AG08396 (cell line): ENCODE measurements at regions not wholly inside any gene's neighbourhood (a gene's known extent, or its start where the extent isn't known, plus 50 kb on each side); places are given as distances from the start of the nearest gene placed in this dataset.

ENCODE experiments used
- DNase-seq: peaks from one replicate; pipeline ENCODE4 v3.0.0; 2012; ENCODE audit warnings: low spot score, mixed read lengths

DNA sequence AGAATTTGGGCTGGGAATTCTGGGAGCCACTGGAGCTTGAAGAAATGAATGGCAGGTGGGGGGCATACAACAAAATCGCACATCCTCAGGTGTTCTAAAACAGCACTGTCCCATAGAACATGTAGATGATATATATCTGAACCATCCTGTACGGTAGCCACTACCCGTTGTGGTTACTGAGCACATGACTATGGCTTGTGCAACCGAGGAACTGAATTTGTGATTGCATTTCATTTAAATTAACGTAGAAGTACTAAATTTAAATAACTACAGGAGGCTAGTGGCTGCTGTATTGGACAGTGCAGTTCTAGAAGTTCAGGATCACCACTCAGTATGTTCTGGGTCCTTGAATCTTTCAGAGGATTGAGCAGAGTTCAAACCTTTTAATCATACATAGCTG is 172.4 kb downstream of the PHETA1 start:
- no peak for DNase-seq

DNA sequence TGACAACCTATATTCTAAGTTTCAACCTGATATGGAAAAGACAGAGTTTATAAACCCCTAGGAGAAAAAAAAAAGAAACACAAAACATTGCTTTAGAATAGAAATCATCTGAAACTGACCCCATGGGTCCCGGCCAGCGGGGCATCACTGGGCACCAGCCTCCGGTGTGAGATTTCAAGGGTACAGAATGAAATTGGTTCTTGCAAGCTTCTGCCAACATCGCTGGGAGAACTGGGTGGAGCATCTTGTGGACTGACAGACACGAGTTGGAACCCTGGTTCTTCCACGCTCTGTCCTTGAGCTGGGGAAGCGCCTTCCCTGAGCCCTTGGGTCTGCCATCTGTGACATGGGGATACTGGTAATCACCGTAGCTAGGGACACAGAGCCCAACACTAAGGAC is 173.6 kb downstream of the PHETA1 start:
- no peak for DNase-seq

DNA sequence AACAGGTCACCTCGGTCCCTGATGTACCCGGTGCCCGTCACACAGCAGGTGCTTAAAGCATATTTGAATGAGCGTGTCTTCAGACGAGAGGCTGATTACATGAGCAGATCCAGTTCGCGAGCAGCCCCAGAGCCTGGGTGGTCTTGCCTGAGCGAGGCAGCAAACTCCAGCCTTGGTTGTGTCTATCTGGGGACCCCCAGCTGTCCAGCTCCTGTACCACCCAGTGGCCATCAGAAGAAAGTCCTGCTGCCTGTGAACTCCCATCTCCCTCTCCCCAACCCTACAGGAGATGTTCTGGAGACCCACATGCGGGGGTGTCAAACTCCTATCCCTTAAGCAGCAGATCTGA is 174.2 kb downstream of the PHETA1 start:
- no peak for DNase-seq

DNA sequence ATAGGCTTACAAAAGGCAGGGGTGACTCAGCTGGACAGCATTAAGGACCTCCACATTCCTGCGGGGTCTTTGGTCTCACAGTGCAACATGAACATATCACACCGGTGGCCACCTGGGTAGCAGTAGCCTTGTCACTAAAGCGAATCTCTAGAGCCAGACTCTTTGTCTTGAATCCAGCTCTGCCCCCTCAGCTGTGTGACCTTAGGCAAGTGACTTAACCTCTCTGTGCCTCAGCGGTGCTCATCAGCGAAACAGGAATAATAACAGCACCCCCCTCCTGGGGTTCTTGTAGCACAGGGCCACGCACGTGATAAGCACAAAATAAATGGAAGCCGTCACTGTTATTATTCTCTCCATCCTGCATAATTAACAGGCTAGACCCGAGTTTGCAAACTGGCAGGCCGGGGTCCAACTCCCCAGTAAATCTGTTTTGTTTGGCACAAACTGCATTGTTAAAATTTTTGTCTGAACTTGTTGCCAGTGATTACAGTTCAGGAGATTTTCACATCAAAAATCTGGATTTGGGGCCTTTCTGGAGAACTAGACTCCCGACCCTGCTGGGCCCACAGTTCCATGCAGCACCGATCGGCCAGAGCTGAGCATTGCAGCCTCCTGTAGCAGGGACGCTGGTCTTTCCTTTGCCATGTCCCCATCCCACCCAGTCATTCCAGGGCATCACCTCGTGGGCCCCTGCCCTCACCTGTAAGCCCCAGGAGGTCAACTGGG is 174.8 kb downstream of the PHETA1 start:
- no peak for DNase-seq

DNA sequence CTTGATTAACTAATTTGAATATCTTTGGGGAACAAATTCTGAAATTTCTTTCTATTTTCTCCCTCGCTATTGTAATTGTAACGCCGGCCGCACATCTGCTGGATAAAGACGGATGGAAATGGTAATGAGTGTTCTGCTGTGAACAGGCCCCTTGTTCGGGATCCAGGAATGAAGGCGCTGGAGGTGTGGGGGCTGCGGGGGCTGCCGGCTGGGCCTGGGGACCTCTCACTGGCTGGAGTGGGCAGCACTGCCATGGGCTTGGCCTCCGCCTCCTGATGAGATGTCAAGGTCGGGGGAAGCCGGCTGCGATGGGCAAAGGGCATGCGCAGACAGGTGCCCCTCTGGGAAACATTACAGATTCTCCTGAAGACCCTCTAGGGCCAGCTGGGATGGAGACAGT is 175.4 kb downstream of the PHETA1 start:
- DNase-seq, result no peak

DNA sequence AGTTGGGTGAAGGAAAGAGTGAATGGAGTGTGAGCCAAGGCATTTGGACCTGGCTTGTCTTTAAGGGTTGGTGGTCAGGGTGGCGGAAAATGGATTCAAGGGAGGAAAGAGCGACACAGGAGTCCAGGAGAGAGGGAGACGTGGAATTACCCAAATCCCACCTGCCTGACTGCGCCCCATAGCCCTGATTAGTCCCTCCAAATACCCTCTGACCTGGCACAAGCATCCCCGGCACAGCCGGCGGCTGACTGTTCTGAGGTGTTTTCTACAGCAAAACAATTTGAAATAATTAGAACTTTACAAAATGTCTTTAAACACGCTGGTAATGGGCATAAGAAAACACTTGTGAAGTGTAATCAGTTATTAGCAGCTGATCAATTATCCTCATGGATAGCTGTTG is 175.8 kb downstream of the PHETA1 start:
- no peak for DNase-seq

DNA sequence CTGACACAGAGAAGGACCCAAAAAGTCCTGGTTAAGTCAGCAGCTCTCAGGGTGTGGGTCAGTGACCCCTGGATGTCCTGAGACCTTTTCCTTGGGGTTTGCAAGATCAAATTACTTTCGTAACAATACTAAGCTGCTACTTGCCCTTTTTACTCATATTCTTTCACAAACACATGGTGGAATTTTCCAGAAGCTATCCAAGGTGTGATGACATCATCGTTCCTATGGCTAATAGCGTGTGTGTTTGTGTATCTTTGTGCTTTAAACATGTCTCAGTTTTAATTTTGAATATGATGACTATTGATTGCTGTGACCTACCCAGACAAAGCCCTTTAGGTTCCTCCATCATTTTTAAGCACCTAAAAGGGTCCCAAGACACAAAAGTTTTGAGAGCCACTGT is 176.2 kb downstream of the PHETA1 start:
- no peak for DNase-seq

DNA sequence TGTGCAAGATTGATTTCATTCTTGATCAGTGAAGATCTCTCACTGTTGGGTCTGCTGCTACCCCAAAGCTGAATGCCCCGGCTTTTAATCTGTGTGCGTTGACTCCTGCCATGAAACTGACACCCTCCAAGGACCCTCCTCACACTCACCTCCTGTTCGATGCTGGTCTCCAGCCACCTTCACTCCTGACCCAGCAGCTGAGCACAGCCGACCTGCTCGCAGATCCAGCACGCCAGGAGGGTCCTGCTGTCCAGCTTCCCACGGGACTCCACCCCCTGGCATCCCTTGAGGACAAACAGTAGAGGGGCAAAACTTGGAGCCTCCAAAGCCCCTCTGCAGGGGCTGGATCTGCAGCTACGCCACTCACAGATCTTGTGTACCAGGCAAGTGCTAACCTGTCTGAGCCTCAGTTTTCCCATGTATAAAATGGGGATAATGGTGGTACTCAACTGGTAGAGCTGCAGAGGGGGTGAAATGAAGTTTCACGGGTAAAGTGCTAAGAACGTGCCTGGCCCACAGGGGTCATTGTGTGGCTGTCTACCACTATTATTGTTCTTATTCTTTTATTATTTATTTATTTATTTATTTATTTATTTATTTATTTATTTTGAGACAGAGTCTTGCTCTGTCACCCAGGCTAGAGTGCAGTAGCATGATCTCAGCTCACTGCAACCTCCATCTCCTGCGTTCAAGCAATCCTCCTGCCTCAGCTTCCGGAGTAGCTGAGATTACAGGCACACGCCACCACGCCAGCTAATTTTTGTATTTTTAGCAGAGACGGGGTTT is 178.0 kb downstream of the PHETA1 start:
- DNase-seq, result no peak

DNA sequence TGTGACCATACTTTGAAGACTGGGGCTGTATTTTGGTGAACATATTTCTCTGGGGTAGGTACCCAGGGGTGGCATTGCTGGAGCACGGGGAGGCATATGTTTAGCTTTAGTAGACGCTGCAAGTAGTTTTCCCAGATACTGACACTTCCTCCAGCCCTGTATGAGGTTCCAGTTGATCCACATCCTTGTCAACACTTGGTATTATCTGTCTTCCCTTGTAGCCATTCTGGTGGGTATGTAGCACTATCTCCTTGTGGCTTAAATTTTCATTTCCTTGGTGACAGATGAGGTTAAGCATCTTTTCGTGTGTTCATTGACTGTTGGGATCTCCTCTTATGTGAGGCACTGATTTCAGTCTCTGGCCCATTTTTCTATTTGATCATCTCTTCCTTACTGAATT is 179.1 kb downstream of the PHETA1 start:
- DNase-seq, result no peak

DNA sequence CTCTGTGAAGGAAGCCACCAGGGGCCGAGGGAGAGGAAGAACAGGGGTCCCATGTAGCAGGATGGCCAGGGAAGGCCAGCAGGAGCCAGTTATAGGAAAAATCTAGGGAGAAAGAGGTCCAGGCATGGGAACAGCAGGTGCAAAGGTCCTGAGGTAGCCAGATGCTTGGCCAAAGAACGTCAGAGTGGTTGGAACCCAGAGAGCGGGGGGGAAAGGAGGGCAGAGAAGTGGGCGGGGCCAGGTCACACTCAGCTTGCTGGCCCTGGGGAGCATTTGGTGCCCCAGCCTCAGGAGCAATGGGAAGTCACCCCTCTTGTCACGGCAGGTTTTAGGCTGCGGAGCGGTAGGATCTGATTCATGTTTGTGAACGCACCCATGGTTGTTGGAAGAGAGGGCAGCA is 180.5 kb downstream of the PHETA1 start:
- no peak for DNase-seq

DNA sequence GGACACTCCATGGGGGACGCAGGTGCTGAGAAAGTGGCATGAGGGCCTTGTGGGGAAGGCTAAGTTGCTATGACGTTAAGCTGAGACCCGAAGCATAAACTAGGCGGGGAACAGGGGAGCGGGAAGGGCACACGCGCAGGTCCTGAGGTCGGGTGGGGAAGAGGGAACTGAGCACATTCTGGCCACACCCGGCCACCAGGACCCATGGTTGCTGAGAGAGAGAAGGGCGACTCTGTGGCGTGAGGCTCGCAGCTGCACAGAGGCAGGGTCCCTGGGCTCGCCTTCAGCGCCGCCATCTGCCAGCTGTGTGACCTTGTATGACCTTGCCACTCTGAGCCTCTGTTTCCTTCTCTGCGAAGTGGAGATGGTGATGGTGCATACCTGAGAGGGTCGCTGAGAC is 182.5 kb downstream of the PHETA1 start:
- no peak for DNase-seq

DNA sequence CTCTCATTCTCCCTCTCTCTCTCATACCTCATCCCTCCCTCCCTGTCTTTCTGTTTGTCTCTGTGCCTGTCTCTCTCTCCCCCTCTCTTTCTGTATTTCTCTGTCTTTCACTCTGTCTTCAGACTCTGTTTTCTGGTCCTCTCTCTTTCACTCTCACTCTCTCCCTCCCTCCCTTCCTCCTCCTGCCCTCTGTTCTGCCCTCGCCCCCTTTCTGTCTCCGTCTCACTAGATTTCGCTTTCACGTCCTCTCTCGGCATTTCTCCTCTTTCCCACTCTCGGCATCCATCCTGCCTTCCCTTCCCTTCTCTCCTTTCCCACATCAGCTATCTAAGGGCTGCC is 183.0 kb downstream of the PHETA1 start:
- no peak for DNase-seq

DNA sequence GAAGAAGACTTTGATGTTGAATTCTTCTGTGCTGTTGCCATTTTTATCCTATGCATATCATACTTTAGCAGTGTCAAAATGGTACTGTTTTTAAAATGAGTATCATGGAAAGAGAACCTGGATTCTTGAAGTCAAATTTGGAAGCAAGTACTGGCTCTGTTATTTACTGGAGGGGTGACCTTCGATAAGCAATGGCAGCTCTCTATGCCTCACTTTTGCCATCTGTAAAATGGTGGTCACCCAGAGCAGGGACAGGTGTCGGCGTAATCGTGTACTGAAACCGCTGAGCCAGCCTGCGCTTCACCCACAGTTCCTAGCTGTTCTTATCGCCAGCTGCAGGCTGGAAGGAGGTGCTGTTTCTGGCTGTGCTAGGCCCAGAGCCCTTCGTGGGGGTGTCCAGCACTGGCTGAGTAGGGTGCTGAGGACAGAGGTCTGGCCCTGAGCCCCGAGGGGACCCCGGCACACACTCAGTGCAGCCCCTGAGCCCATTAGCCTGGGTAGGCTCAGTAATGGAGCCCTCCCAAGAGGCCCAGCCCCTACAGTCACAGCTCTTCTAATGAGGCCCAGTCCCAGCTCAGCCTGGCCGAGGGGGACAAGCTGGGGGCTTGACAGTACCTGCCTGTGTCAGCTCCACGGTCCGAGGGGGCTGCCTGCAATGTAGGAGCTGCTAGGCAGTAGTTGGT is 183.5 kb downstream of the PHETA1 start:
- DNase-seq, result no peak

DNA sequence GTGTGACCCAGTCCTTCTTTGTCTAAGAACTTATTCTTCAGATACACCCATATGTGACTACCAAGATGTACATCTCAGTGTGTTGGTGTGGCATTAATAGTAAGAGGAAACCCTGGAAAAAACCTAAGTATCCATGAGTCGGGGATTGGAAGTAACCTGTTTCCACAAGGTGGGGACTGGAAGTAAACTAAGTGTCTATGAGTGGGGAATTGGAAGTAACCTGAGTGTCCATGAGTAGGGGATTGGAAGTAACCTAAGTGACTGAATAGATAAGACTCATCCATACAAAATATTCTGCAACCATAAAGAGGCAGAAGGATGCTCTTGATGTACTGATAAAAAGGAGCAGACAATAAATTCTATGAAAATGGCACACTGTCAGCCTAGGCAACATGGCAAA is 184.7 kb downstream of the PHETA1 start:
- DNase-seq, result no peak

DNA sequence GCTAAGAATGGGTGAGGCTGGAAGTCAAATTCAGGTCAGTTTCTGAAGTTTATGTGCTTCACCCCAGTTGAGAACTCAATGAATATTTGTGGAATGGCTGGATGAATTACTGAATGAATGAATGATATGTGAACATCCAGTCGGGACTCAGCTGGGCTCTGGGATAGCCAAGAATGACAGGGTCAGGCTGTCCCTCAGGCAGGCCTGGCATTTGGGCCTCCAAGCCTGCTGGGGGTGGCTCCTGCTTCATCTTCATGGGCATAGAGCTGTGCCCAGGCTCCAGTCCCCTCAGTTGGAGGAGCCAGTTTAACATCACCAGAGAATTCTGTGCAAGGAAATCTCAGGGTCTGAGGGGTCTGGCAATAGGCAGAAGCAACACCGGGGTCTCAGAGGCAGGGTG is 185.8 kb downstream of the PHETA1 start:
- no peak for DNase-seq

DNA sequence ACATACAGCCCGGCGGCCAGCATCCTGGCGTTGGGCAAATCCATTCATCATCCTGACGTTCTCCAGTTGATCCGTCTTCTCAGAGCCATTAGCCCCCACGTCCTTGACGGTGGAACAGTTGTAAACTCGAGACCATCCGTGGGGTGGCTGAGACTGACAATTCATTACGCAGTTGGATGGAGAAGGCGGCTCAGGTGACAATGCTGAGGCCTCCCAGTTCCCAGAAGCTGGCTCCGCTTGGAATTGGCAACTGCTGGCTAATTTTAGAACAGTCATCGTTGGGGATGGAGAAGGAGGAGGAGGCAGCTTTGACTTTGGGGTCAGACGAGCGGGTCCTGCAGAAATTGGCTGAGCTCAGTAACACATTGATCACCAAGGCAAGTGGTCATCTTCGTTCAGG is 186.5 kb downstream of the PHETA1 start:
- no peak for DNase-seq

DNA sequence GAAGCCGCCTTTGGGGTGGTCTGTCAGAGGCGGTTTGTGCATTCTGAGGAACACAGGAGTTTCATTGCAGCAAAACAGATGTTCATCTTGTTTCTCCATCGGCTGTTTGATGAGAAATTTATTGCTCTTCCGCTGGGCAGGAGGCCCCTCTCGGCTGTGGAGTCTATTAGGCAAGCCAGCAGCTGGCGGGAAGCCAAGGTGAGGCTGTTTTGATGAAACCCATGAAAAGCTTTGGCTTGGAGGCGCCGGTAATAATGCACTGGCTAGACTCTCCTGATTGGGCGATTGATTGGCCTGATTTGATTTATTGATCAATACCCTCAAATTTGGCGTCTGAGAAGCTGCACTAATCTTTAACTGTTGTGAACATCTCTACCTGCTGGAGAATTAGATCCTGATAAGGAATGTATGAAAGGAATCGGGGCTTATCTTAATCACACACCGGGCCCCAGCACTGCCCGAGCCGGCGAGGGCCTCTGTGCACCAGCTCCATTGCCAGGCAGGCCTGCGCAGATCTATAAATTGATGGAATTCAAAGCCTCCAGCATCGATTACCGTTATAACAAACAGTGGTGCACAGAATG is 187.7 kb downstream of the PHETA1 start:
- DNase-seq, result no peak

DNA sequence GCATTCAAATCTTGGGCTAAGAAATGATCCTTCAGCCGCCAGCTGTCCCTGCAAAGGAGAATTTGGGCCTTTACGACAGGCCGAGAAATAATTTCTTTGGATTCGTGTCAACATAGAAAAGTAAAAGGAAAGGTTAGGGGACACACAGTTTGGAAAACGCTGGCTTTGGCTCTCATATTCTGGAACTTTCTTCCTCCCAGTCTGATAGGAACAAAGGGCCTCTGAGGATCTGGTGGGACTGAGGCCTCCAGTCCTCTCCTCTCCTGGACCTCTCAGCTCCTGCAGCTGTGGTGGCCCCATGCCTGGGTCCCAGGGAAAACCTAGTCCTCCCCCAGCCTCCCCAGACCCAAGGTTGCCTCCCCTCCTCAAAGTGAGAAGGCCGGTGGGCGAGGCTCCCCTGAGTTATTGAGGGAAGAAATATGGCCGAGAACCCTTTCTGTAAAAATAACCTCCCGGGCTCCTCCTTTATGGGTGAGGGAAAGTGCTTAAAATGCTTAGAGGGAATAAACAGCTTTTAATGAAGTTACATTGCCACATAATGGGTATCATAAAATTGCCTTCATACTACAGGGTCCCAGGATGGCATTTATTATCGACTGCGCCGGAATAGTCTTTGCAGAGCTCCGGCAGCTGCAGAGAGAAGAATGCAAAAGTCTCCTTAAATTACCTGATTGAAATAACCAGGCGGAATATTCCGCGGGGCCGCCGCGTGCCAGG is 188.3 kb downstream of the PHETA1 start:
- DNase-seq, result no peak

DNA sequence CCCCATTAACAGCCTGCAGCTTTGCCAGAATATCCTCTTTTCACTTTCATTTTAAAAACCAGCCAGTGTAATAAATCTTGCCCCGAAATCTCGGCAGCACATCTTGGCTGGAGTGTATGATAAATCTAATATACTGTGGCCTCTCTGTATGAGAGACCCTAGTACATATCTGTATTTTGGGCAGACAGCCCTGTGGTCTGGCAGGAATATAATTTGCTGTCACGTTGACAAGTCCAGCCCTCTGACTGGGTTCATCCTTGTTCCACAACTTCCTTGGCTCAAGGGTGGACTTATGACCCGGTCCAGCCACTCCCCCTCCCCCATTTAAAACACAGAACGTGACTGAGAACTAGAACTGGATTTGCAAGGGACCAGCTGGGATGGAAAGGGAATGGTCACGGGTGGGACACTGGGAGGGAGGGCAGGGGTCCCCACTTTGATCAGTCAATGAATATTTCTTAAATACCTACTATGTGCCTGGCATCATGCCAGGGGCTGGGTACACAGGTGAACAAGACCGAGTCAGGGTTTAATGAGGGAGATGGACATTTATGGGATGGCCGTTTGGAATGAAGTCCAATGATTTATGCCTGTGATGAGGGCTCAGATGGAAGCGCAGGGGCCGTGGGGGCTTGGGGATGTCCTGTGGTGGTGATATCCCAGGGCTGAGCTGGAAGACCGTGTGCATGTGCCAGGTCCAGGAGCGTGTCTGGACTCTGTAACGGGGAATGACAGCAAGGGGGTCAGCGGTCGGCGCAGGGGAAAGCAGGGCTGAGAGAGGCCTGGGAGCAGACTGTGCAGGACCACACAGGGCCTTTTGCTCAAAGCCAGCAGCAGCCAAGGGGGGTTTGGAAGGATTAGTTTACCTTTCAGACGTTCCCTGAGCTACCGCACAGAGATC is 190.5 kb downstream of the PHETA1 start:
- no peak for DNase-seq

DNA sequence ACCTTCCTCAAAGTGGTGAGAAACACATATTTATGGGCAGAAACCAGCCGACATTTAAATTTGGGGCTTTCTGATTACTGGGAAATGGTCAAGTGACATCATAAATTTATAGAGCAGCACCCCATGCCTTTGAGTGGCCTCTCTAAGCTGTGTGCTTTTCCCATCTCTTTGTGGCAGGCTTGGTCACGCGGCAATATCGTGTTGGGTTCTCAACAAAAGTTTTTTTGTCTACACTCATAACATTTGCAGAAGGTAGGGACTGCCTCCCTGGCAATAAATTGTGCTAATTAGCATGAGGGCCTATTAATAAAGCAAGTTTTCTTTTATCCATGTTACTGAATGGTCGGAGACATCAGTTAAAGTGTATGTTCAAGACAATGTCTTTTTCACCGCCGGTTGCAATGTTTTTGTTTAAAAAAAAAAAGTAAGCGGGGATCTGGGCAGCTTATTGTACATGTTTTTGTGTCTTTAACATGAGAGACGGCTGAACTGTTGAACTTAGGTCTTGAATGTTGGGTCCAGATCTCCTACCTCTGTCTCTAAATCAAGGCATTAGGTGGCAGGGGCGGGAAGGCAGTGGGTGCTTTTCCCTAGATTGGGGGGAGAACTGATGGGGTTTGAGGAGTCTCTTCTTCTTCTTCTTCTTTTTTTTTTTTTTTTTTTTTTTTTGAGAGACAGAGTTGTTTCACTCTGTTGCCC is 193.3 kb downstream of the PHETA1 start:
- DNase-seq, result no peak

DNA sequence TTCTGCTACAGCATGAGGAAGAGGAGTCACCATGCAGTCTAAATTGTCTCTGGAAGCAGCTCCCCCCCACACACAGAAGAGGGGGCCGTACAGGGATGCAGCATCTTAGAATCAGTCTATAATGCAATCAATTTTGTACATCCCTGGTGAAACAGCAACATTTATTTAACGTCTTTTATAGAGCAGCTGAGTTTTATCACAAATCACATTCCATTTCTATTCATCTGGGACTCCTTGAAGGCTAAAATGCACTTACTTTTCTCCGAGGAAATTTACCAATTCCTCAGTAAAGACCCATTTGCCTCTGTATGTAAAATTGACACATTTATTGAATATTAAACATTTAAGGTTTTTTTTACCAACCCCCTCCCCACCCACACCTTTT is 193.9 kb downstream of the PHETA1 start:
- no peak for DNase-seq
